Right kidney (tissue), 1 donor: ENCODE measurements at regions not wholly inside any gene's neighbourhood (a gene's known extent, or its start where the extent isn't known, plus 50 kb on each side); places are given as distances from the start of the nearest gene placed in this dataset.

Experiments used
- DNase-seq: peaks from one replicate; pipeline ENCODE4 v3.0.0-alpha.2; 2016

- no peak for DNase-seq
Measured at GRCh38 chr12:126523891-126524290, 1458.7 kb downstream of the AACS start.

- DNase-seq: no peak
Measured at GRCh38 chr12:126534495-126534894, 1469.3 kb downstream of the AACS start.

GRCh38 chr12:126534942-126535341 is 1469.7 kb downstream of the AACS start:
- DNase-seq: no peak

GRCh38 chr12:126535971-126536370 is 1470.7 kb downstream of the AACS start:
- DNase-seq: no peak

GRCh38 chr12:126537961-126538530 is 1472.8 kb downstream of the AACS start:
- no peak for DNase-seq

- no peak for DNase-seq
Measured at GRCh38 chr12:126538888-126539287, 1473.7 kb downstream of the AACS start.

GRCh38 chr12:126545411-126545810 is 1480.2 kb downstream of the AACS start:
- no peak for DNase-seq

- no peak for DNase-seq
Measured at GRCh38 chr12:126547905-126548304, 1482.7 kb downstream of the AACS start.

- DNase-seq: no peak
Measured at GRCh38 chr12:126551869-126552268, 1486.6 kb downstream of the AACS start.

- DNase-seq: no peak
Measured at GRCh38 chr12:126554625-126555024, 1489.4 kb downstream of the AACS start.

- no peak for DNase-seq
Measured at GRCh38 chr12:126557659-126558058, 1492.4 kb downstream of the AACS start.

GRCh38 chr12:126558219-126558618 is 1493.0 kb downstream of the AACS start:
- no peak for DNase-seq

- DNase-seq: no peak
Measured at GRCh38 chr12:126558810-126559209, 1493.6 kb downstream of the AACS start.

- no peak for DNase-seq
Measured at GRCh38 chr12:126567016-126567415, 1501.8 kb downstream of the AACS start.

- DNase-seq: no peak
Measured at GRCh38 chr12:126569706-126570105, 1504.5 kb downstream of the AACS start.

GRCh38 chr12:126570566-126570965 is 1505.3 kb downstream of the AACS start:
- DNase-seq: no peak

GRCh38 chr12:126572170-126572569 is 1506.9 kb downstream of the AACS start:
- DNase-seq: no peak

- DNase-seq: no peak
Measured at GRCh38 chr12:126581655-126582054, 1516.4 kb downstream of the AACS start.

- DNase-seq: no peak
Measured at GRCh38 chr12:126582231-126582630, 1517.0 kb downstream of the AACS start.

GRCh38 chr12:126588586-126589249 is 1523.5 kb downstream of the AACS start:
- no peak for DNase-seq

- no peak for DNase-seq
Measured at GRCh38 chr12:126591533-126591932, 1526.3 kb downstream of the AACS start.

GRCh38 chr12:126601184-126602170 is 1536.2 kb downstream of the AACS start:
- no peak for DNase-seq

- DNase-seq: no peak
Measured at GRCh38 chr12:126602612-126603011, 1537.4 kb downstream of the AACS start.
